ENCODE measurements at regions not wholly inside any gene's neighbourhood (a gene's known extent, or its start where the extent isn't known, plus 50 kb on each side); places are given as distances from the start of the nearest gene placed in this dataset.

DNA sequence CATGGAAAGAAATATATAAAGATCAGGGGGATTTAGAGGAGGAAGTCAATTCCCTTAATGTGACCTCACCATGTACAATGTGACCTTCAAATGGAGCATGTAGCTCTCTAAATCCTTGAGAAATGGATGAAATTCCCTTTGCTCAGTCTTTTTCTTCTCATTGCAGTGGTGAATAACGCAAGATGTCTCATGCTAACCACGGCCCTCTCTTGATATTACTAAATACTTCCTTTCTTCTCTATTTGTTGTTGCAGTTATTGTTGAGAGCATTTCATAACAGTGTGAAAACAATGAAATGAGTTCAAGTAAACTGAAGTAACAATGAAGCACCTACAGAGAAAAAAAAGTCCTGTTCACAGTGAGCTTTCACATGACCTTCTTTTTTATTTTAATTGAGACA is 55.6 kb downstream of the ZNF281 start:
- DNase-seq (ENCODE audit: low spot score): no peak

DNA sequence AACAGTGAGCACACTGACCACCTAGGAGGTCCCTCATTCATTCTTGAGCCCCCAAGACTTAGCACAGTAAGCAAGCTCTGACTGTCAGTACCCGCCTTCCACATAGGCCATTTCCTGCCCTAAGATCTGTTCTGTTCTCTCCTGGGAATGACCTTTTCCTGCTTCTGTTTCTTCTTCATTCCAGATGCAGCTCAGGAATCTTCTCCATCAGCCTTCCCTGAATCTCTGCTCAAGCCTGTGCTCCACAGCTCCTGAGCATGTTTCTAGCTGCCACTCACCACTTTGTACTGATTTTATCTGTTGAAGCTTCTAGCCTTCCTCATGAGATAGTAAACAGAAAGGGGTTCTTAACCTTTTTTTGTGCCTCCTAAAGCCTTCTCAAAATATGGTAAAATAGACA is 56.6 kb downstream of the ZNF281 start:
- no peak for DNase-seq (ENCODE audit: low spot score)

DNA sequence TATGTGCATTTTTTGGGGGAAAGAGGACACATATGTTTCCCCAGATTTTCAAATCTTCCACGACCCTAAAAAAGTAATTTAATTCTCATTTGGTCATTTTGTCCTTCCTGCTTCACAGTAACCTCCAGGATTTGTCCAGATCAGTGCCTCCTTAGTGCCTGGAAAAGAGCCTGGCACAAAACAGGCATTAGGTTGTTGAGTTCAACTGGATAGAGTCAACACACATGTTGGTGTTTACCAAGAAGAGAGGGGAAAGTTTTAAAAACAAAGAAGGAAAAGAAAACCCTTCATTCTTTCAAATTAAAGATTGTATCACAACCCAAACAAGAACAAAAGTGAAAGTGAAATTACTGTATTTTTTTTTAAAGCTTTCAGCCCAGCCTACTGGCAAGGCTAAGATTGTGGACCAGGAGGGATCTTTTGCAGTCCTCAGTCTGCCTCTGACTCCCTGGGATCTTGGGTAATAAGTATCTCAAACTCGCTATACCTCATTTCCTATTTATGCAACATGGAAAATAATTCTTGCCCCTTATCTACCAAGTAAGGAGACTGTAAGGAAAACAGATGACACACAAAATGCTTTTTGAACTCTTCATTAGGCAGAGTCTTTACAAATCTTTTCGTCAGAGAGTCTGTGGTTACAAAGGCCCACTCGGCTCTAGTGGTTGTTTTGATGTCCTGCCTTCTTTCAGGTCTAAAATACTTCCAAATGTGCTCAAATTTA is 57.8 kb downstream of the ZNF281 start:
- DNase-seq (ENCODE audit: low spot score): no peak

DNA sequence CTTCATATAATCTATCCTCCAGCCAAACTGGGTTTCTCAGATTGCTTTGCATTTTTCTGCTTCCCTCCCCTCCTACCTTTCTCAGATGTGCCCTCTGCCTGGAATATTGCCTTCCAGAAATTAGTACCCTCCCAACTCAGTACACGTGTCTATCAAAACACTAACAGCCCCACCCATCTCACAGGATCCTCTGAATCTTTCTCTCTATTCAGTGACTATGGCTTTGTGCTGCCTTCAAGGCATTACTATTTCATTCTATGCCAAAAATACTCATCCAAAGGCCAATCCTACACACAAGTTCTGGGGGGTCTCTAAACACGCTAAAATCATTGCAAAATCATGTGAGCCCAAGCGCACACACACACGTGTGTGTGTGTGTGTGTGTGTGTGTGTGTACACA is 58.4 kb downstream of the ZNF281 start:
- no peak for DNase-seq (ENCODE audit: low spot score)

DNA sequence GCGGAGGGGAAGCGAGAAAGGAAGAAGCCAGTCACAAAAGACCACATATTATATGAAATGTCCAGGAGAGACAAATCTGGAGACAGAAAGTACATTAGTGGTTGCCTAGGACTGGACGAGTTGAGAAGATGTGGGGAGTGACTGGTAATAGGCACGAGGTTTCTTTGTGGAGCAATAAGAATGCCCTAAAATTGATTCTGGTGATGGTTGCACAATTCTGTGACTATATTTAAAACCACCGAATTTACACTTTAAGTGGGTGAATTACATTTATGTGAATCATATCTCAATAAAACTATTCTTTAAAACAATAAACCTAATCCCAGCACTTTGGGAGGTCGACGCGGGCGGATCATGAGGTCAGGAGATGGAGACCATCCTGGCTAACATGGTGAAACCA is 63.1 kb downstream of the ZNF281 start:
- DNase-seq (ENCODE audit: low spot score): no peak

DNA sequence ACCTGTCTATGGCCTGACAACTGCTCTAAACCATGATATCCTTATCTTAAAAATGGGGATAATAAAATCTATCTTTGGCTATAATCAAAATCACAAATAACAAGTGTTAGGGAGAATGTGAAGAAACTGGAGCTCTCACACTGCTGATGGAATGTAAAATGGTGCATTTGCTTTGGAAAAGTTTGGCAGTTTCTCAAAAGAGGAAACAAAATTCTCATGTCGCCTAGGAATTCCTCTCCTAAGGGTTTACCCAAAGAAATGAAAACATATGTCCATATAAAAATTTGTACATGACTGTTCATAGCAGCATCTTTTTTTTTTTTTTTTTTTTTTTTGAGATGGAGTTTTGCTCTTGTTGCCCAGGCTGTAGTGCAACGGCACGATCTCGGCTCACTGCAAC is 64.3 kb downstream of the ZNF281 start:
- no peak for DNase-seq (ENCODE audit: low spot score)

DNA sequence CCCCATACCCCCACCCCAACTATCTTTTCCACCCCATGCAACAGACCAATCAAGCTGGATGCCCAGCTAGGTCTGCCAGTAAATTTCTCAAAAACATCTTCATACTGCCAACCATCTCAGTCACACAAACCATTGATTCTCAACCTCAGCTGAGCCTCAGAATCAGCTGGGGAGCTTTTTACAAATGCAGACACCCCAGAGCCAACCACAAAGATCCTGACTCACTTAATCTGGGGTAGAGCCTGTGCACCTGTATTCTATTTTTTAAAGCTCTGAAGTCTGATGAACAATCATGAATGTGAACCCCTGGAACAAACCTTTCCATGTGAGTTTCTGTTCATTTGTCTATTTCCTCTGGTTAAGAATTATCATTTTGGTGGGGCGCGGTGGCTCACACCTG is 66.0 kb downstream of the ZNF281 start:
- DNase-seq (ENCODE audit: low spot score): no peak

DNA sequence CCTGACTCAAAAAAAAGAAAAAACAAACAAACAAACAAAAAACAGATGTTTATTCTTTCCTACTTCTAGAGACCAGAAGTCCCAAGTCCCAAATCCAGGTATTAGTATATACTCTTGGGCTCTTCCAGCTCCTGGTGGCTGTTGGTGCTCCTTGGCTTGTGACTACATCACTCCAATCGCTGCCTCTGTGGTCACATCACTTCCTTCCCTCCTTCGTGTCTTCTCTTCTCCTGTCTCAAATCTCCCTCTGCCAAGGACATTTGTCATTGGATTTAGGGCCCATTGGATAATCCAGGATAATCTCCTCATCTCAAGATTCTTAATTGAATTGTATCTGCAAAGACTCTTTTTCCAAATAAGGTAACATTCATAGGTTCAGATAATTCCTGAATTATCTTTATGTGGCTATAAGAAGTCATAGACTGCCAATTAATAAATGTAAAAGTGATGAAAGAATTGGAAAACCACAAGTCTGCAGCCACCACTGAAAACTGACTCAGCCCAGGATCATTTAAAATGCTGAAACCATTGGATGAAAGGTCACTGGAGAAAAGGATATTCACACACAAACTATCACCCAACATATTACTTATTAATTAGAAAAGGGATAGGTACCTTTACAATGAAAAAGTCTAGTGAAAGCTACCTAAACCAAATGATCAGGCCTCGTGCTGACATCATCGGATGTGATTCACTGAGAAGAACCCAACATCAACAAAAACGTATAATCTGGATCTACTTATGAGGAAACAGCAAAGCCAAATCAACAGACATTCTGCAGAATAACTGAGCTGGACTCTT is 67.1 kb downstream of the ZNF281 start:
- no peak for DNase-seq (ENCODE audit: low spot score)

DNA sequence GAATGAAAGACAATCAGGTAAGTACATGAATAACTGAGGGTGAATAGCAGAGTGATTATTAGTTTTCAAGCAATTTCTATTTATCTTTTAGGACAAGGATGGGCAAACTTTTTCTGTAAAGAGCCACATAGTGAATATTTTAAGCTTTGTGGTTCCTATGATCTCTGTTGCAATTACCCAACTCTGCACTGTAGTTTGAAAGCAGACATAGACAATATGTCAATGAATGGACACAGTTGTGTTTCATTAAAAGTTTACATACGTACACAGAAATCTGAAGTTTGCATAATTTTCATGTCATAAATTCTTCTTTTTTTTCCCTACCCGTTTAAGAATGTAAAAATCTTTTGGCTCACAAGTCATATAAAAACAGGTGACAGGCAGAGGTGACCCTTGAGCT is 71.4 kb downstream of the ZNF281 start:
- no peak for DNase-seq (ENCODE audit: low spot score)

DNA sequence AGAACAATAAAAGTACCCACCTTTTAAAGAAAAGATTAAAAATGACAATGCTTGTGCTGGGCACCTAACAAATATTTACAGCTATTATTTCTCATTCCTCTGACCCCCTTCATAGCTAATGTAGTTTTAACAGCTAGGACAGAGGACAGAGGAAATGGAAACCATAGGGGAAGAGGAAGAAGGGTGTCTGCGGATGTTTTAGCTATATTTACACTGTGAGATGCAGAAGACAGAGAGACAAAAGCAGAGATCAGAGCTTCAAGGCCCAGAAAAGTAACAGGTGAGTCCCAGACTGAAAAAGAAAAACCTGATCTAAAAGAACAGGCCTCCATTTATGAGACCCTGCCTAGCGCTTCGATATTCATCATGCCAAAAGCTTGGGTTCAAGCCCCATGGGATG is 72.0 kb downstream of the ZNF281 start:
- DNase-seq (ENCODE audit: low spot score): no peak

DNA sequence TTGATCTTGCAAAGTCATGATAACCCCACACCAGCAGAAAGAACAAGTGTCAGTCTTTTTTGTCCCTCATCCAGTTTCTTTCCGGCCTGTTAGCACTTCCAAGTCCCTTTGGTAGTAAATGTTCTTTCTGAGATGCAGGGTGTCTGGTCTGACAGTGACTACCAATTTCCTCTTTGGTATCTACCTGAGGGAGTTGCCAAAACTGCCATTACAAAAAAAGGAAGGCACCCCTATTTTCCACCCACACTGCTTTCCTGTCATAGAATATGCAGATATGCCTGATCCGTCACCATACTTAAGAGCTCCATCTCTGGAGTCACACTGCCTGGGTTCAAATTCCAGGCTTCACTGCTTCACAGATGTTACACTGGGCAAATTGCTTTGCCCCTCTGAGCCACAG is 72.4 kb downstream of the ZNF281 start:
- DNase-seq (ENCODE audit: low spot score): no peak

DNA sequence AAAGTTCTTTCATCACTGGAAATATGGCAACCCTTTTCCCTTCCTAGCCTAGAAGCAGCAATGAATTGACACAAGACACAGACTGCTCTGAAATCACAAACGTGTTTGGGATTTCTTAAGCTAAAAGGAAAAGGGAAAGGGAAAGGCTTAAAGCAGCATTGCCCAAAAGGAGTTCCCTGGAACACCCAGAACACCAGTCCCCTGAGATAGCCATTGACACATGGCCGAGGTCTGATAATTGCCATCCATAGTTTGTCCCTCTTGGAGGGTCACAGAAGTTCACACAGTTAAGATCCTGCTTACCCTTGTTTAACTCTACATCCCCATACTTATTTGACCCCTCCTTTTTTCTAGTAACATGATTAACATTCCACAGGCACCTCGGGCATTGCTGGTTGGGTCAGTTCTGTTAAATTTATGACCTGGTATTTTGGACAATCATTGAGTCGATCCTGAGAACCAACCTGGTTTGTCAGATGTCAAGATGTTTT is 72.9 kb downstream of the ZNF281 start:
- DNase-seq (ENCODE audit: low spot score): no peak

DNA sequence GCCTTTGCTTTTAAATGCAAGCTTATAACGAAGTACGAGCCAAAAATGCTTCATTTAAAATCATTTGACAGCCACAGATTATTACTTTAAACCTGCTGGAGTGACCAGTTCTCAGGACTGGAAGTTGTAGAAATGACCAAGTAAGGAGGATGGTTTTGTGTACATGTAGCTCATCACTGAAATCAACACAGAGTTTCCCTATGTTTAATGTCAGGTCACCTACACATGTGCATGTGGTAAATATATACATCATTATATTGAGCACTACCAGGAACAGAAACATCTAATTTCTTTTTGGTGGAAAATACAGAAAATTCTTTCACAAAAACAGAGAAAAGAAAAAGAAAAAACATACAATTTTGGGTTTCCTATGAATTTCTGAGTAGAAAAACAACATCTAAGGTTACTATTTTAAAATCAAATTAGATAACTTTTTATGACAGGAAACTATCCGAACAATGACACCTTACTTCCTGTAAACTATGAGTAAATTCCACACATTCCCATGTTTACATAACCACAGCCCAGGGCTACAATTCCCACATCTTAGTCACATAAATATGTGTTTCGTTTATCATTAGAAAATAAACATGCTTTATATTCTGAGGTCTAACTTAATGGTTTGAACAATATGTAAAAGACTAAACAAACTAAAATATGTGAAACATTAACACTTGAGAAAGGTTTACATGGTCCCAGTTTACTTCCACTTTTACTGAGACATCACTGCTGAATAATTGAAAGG is 73.6 kb downstream of the ZNF281 start:
- no peak for DNase-seq (ENCODE audit: low spot score)

DNA sequence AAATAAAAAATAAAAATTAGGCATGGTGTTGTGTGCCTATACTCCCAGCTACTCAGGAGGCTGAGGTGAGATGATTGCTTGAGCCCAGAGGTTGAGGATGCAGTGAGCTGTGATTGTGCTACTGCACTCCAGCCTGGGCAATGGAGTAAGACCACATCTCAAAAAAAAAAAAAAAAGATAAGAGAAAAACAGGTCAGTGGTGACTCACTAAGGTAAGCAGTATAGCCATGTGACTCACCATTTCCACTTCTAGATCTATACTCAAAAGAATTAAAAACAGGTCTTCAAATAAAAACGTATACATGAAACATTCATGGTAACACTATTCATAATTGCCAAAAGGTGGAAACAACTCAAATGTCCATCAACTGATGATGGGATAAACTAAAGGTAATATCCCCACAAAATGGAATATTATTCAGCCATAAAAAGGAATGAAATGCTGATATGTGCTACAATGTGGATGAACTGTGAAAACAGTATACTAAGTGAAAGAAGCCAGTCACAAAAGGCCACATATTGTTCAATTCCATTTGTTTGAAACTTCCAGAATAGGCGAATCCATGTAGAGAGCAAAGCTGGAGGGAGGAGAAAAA is 75.1 kb downstream of the ZNF281 start:
- no peak for DNase-seq (ENCODE audit: low spot score)

DNA sequence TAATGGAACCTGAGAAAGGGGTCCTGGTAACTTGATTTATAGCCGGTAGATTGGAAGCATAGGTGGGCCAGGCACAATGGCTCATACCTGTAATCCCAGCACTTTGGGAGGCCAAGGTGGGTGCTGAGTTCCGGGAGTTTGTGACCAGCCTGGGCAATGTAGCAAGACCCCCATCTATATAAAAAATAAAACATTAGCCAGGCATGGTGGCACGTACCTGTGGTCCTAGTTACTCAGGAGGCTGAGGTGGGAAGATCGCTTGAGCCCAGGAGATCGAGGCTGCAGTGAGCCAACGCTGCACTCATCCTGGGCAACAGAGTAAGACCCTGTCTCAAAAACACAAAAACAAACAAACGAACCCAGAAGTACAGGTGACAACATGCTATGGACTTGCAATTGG is 76.5 kb downstream of the ZNF281 start:
- DNase-seq (ENCODE audit: low spot score): no peak

DNA sequence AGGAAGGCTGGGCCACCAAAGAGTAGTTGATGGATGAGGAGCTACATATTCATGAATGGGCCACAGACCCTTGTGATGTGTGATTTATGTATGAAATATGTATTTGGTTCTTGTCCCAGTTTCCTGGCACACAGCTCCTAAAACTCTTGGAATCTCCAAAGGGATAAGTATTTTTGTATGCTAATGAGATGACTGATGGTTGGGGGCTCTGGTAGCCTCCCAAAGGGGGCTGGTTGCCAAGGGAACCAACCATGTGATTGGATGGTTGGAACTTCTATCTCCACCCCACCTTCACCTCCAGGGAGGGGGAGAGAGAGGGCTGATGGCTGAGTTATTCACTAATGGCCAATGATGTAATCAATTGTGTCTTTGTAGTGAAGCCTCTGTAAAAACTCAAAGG is 77.1 kb downstream of the ZNF281 start:
- DNase-seq (ENCODE audit: low spot score): no peak

DNA sequence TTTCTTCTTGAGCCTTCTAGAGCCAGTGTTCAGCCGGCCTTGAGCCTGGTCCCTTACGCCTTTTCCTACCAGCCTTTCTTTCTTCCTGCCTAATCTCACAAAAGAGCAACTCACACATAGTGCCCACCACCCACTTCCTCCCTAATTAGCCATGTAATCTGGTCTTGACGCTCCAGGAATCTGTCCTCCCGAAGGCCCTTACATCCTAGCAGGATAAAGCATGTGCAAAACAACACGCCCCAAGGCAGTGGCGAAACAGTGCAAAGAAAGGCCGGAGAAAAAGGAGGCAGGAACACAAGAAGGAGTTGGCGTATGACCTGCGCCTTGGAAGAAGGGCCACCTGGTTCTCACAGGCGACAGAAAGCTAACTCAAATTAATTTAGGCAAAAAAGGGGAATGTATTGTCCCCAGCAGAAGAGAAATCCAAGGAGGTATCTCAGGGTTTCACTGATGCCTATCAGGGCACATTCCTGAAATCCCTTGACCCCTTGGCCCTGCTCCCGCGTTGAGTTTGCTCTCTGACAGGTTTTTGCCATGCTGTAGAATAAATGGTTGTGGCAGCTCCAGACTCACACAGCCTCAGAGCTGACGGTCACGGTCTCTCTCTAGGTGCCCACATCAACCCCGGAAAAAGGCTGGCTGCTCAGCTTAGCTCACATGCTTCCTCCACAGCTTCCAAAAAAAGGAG is 79.0 kb downstream of the ZNF281 start:
- no peak for DNase-seq (ENCODE audit: low spot score)

DNA sequence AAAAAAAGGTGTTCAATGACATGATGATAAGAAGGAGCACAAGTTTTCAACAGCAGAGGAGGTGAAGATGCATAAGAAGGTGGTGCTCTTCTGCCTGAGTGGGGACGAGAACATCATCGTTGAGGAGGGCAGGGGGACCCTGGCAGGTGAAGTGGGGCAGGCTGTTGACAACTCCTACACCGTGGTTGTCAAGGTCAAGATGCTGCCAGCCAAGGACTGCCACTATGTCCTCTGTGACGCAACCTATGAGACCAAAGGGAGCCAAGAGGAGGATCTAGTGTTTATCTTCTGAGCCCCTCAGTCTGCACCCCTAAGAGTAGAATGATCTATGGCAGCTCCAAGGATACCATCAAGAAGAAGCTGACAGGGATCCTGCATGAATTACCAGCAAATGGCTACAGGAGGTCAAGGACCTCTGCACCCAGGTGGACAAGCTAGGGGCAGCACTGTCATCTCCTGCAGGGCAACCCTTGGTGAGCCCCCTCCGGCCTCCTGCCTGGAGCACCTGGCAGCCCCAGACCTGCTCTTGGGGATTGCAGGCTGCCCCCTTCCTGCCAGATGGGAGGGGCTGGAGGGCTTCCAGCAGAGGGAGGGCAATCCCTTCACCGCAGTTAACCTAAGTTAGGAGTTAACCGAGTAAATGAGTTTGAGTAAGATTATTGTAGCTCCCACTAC is 80.5 kb downstream of the ZNF281 start:
- no peak for DNase-seq (ENCODE audit: low spot score)

DNA sequence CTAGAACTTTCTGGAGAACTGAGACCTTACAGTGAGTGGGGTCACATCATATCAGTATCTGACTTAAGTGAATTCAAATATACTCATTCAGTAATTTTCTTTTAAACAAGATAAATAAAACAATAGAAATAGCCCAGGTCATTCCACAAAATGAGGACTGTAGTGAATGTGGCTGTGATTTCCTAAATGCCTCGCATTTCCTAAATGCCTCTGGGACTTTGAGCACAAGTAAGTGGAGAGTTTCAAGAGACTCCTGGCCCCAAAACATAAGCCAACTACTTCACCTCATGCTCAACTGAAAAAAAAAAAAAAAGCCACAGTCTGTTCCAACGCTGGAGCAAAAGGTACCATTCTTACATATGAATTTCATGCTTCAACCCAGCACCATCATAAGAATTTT is 81.5 kb downstream of the ZNF281 start:
- DNase-seq (ENCODE audit: low spot score): no peak

DNA sequence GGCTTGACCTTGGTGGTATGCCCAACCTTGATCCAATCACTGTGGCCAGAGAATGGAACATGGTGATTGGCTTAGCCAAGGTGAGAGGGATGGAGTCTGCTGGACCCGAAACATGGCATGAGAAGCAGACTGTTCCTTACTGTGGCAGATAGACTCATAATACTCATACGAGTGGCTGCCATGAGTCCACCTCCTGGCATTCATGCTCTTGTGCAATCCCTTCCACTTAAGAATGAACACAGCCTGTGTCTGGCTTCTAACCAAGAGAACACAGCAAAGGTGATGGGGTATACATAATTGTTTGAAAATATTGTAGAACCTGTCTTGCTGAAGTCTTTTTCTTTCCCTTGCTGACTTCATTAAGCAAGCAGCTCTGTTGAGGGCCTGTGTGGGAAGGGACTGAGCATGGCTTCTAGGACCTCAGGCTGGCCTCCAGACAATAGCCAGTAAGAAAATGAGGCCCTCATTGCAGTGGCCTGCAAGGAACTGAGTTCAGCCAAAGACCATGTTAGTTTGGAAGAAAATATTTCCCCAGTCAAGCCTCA is 85.9 kb downstream of the ZNF281 start:
- DNase-seq (ENCODE audit: low spot score): no peak

DNA sequence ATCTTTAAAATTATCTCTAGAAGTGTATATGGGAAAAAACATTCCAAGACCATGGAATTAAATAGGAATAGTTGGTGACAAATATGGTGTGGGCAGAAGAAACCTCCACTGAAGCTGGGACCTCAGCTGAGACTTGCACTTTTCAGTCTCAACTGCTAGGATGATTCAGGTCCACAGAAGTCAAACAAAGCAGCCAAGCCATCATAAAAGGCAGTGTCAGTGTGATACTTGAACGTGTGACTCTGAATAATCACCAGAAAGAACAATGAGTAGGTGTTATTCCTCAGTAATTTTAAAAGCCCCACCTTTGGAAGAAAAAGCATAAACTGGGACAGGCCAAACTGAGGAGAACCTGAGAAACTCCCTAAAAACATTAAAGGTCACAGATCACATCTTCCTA is 90.7 kb downstream of the ZNF281 start:
- DNase-seq (ENCODE audit: low spot score): no peak

All from hematopoietic multipotent progenitor cell treated with erythropoietin and hydrocortisone succinate and interleukin-3 and kit ligand, for 17 days (in vitro differentiated cells).